Right atrium auricular region (tissue), 2 donors: ENCODE measurements at regions not wholly inside any gene's neighbourhood (a gene's known extent, or its start where the extent isn't known, plus 50 kb on each side); places are given as distances from the start of the nearest gene placed in this dataset.

ENCODE experiments used
- DNase-seq: peaks from one replicate; pipeline ENCODE4 v3.0.0-alpha.2; 2019; ENCODE audit warnings: low spot score
- H3K27ac ChIP-seq, 2 donors: fragments of 200-600 bp; sonication (generic); 1 replicate in 1 of 2; 2 replicates in 1 of 2; pipeline ENCODE4 v1.5.1; 2016 to 2019
- H3K27me3 ChIP-seq, 2 donors: fragments of 200-600 bp; sonication (generic); one replicate each; pipeline versions ENCODE4 v1.5.1 to v1.6.0; 2017 to 2019
- H3K36me3 ChIP-seq: fragments of 200-600 bp; sonication (generic); one replicate; pipeline ENCODE4 v1.5.1; 2016
- H3K4me1 ChIP-seq, 2 donors: fragments of 200-600 bp; sonication (generic); one replicate each; pipeline versions ENCODE4 v1.5.1 to v1.6.0; 2017 to 2019
- H3K4me3 ChIP-seq, 2 donors: fragments of 200-600 bp; sonication (generic); 1 replicate in 1 of 2; 2 replicates in 1 of 2; pipeline ENCODE4 v1.5.1; 2017 to 2019; ENCODE audit warnings: mild to moderate bottlenecking in 1 of 2, moderate library complexity in 1 of 2
- H3K9me3 ChIP-seq, 2 donors: fragments of 200-600 bp; sonication (generic); one replicate each; pipeline ENCODE4 v1.5.1; 2019
- CTCF ChIP-seq, 2 donors: fragments of 200-600 bp; sonication (generic); IDR thresholded peaks; one replicate each; pipeline ENCODE4 v1.5.1; 2019; ENCODE audit warnings: antibody characterized with exemption in 2 of 2

GRCh38 chrX:148316446-148316845 is 184.0 kb upstream of the AFF2 start:
- H3K4me1 ChIP-seq: no peaks in the 10 kb centered on the region
- no peaks in the 10 kb centered on the region for H3K9me3 ChIP-seq
- H3K27me3 ChIP-seq: no peaks in the 10 kb centered on the region
- no peak overlapping the region for H3K4me3 ChIP-seq
- no peak for DNase-seq
- no peak overlapping the region for H3K27ac ChIP-seq
- TF ChIP-seq CTCF (IDR thresholded peaks at IDR 0.05): no peak
- H3K36me3 ChIP-seq: no peaks in the 10 kb centered on the region

GRCh38 chrX:148322906-148323305 is 177.5 kb upstream of the AFF2 start:
- Histone ChIP-seq H3K36me3 (no peaks in the 10 kb centered on the region), H3K4me3 (no peak overlapping the region), H3K9me3 (no peaks in the 10 kb centered on the region), H3K27me3 (no peaks in the 10 kb centered on the region), H3K27ac (no peak overlapping the region), H3K4me1 (no peaks in the 10 kb centered on the region)
- TF ChIP-seq CTCF (IDR thresholded peaks at IDR 0.05): no peak
- no peak for DNase-seq

GRCh38 chrX:148333989-148334388 is 166.4 kb upstream of the AFF2 start:
- Histone ChIP-seq H3K27ac (no peak overlapping the region), H3K4me1 (no peaks in the 10 kb centered on the region), H3K9me3 (no peaks in the 10 kb centered on the region), H3K4me3 (no peak overlapping the region), H3K36me3 (no peaks in the 10 kb centered on the region), H3K27me3 (no peaks in the 10 kb centered on the region)
- TF ChIP-seq CTCF (IDR thresholded peaks at IDR 0.05): no peak
- DNase-seq: no peak

GRCh38 chrX:148337873-148338272 is 162.5 kb upstream of the AFF2 start:
- no peaks in the 10 kb centered on the region for H3K4me1 ChIP-seq
- H3K27ac ChIP-seq: no peak overlapping the region
- no peak for TF ChIP-seq CTCF (IDR thresholded peaks at IDR 0.05)
- no peaks in the 10 kb centered on the region for H3K9me3 ChIP-seq
- DNase-seq: no peak
- no peak overlapping the region for H3K4me3 ChIP-seq
- H3K27me3 ChIP-seq: no peaks in the 10 kb centered on the region
- no peaks in the 10 kb centered on the region for H3K36me3 ChIP-seq

- Histone ChIP-seq H3K4me3 (no peak overlapping the region), H3K27ac (no peak overlapping the region), H3K36me3 (no peaks in the 10 kb centered on the region), H3K9me3 (no peaks in the 10 kb centered on the region), H3K27me3 (no peaks in the 10 kb centered on the region), H3K4me1 (no peaks in the 10 kb centered on the region)
- DNase-seq: no peak
- no peak for TF ChIP-seq CTCF (IDR thresholded peaks at IDR 0.05)
Observed at GRCh38 chrX:148354916-148355315, 145.5 kb upstream of the AFF2 start.

- no peak for DNase-seq
- Histone ChIP-seq H3K27me3 (no peaks in the 10 kb centered on the region), H3K27ac (no peak overlapping the region), H3K4me1 (no peaks in the 10 kb centered on the region), H3K4me3 (no peak overlapping the region), H3K9me3 (no peaks in the 10 kb centered on the region), H3K36me3 (no peaks in the 10 kb centered on the region)
- TF ChIP-seq CTCF (IDR thresholded peaks at IDR 0.05): no peak
Observed at GRCh38 chrX:148361641-148362040, 138.8 kb upstream of the AFF2 start.
